ENCODE measurements at regions not wholly inside any gene's neighbourhood (a gene's known extent, or its start where the extent isn't known, plus 50 kb on each side); places are given as distances from the start of the nearest gene placed in this dataset.

DNA sequence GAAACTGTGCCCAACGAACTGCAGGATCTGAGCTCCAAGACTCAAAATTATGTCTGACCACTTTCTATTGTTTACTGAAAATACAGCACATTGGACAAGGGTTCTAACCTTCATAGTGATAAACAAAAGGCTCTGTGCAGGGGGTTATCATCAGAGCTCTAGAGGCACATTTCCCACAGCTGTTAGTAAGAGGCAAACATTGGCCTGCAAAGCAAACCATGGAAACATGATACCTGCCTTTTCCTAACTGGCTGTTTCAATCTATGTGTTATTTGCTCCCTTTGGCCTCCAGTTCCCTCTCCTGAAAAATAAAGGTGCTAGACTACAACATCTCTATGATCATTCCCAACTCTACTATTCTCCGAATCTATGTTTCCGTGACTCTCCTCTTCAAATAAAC lies 159.7 kb upstream of the ARHGEF26 start:
- TF ChIP-seq EZH2 (IDR thresholded peaks at IDR 0.05; ENCODE audit: borderline replicate concordance, insufficient read depth, low read depth, low read length, poor library complexity, severe bottlenecking) = no peak
- no peak for TF ChIP-seq CTCF (IDR thresholded peaks at IDR 0.05)
